Left ventricle myocardium inferior (tissue), 1 donor: ENCODE measurements at regions not wholly inside any gene's neighbourhood (a gene's known extent, or its start where the extent isn't known, plus 50 kb on each side); places are given as distances from the start of the nearest gene placed in this dataset.

Experiments
- DNase-seq: peaks from one replicate; pipeline ENCODE4 v3.0.0-alpha.2; 2020
- H3K27ac ChIP-seq: fragments of 200-600 bp; replicated peaks from 2 replicates; pipeline ENCODE4 v1.8.0; 2021
- H3K27me3 ChIP-seq: fragments of 200-600 bp; 2 replicates; pipeline ENCODE4 v1.8.0; 2021; ENCODE audit warnings: low read depth
- H3K36me3 ChIP-seq: fragments of 200-600 bp; 2 replicates; pipeline ENCODE4 v1.8.0; 2021
- H3K4me1 ChIP-seq: fragments of 200-600 bp; 2 replicates; pipeline ENCODE4 v1.8.0; 2021
- H3K4me3 ChIP-seq: fragments of 200-600 bp; 2 replicates; pipeline ENCODE4 v1.8.0; 2021; ENCODE audit warnings: mild to moderate bottlenecking, moderate library complexity
- H3K9me3 ChIP-seq: fragments of 200-600 bp; replicated peaks from 2 replicates; pipeline ENCODE4 v1.8.0; 2021
- CTCF ChIP-seq: fragments of 200-600 bp; IDR thresholded peaks from 2 replicates; pipeline ENCODE4 v1.8.0; 2021; ENCODE audit warnings: antibody characterized with exemption, mild to moderate bottlenecking, borderline replicate concordance
- intact Hi-C: fragments of 100-400 bp; cut with micrococcal nuclease; formaldehyde crosslinking; loops from one replicate; pipeline ENCODE4 v1.11.0; 2022
- donor health status: DM: no; HTN: yes; CAD: no; lungs with severe emphysema.

- TF ChIP-seq CTCF = no peak
- intact Hi-C loops = no loop called here
- Histone ChIP-seq H3K36me3 (no peaks in the 10 kb centered on the region), H3K9me3 (no peaks in the 10 kb centered on the region), H3K4me1 (peaks cover 10% of the 10 kb centered on the region), H3K27ac (no peak overlapping the region), H3K4me3 (no peak overlapping the region), H3K27me3 (peaks cover 27% of the 10 kb centered on the region)
- DNase-seq = no peak
Measured at GRCh38 chr1:29673669-29674626, 437.6 kb downstream of the PTPRU start.

GRCh38 chr1:29673228-29673500 is 436.8 kb downstream of the PTPRU start:
- Histone ChIP-seq H3K36me3 (no peaks in the 10 kb centered on the region), H3K4me3 (no peak overlapping the region), H3K27ac (no peak overlapping the region), H3K4me1 (peaks cover 10% of the 10 kb centered on the region), H3K9me3 (no peaks in the 10 kb centered on the region), H3K27me3 (peaks cover 35% of the 10 kb centered on the region)
- no peak for TF ChIP-seq CTCF
- intact Hi-C loops = no loop called here
- DNase-seq = no peak

- intact Hi-C loops = no loop called here
- peaks cover 10% of the 10 kb centered on the region for H3K4me1 ChIP-seq
- H3K4me3 ChIP-seq = no peak overlapping the region
- H3K9me3 ChIP-seq = no peaks in the 10 kb centered on the region
- H3K36me3 ChIP-seq = no peaks in the 10 kb centered on the region
- no peak overlapping the region for H3K27ac ChIP-seq
- peaks cover 40% of the 10 kb centered on the region for H3K27me3 ChIP-seq
- DNase-seq = no peak
- TF ChIP-seq CTCF = no peak
Measured at GRCh38 chr1:29672416-29673227, 436.3 kb downstream of the PTPRU start.

- Histone ChIP-seq H3K27ac (no peak overlapping the region), H3K27me3 (peaks cover 48% of the 10 kb centered on the region), H3K4me1 (peaks cover 10% of the 10 kb centered on the region), H3K36me3 (no peaks in the 10 kb centered on the region), H3K9me3 (no peaks in the 10 kb centered on the region), H3K4me3 (no peak overlapping the region)
- TF ChIP-seq CTCF = no peak
- intact Hi-C loops = no loop called here
- no peak for DNase-seq
Measured at GRCh38 chr1:29671446-29672356, 435.4 kb downstream of the PTPRU start.

GRCh38 chr1:29670752-29671151 is 434.4 kb downstream of the PTPRU start:
- intact Hi-C loops = no loop called here
- peaks cover 58% of the 10 kb centered on the region for H3K27me3 ChIP-seq

More at GRCh38 chr1:29670752-29671151, 434.4 kb downstream of the PTPRU start:
- no peak for DNase-seq
- peaks cover 7% of the 10 kb centered on the region for H3K4me1 ChIP-seq
- H3K27ac ChIP-seq = no peak overlapping the region
- H3K36me3 ChIP-seq = no peaks in the 10 kb centered on the region
- no peak overlapping the region for H3K4me3 ChIP-seq
- TF ChIP-seq CTCF = no peak
- H3K9me3 ChIP-seq = no peaks in the 10 kb centered on the region
